C4-2B (cell line): ENCODE measurements at regions not wholly inside any gene's neighbourhood (a gene's known extent, or its start where the extent isn't known, plus 50 kb on each side); places are given as distances from the start of the nearest gene placed in this dataset.

Source experiments
- H3K27ac ChIP-seq: fragments of 450-650 bp; 2 replicates; pipeline ENCODE4 v1.5.1; 2017
- ZFX ChIP-seq: fragments of 450-650 bp; IDR thresholded peaks from 2 replicates; pipeline ENCODE4 v1.6.1; 2017
- TF ChIP-seq, protein P1 (sequence below): fragments of 450-650 bp; conservative IDR thresholded peaks from 2 replicates; pipeline ENCODE4 v1.5.1; 2017; ENCODE audit warnings: mild to moderate bottlenecking

DNA sequence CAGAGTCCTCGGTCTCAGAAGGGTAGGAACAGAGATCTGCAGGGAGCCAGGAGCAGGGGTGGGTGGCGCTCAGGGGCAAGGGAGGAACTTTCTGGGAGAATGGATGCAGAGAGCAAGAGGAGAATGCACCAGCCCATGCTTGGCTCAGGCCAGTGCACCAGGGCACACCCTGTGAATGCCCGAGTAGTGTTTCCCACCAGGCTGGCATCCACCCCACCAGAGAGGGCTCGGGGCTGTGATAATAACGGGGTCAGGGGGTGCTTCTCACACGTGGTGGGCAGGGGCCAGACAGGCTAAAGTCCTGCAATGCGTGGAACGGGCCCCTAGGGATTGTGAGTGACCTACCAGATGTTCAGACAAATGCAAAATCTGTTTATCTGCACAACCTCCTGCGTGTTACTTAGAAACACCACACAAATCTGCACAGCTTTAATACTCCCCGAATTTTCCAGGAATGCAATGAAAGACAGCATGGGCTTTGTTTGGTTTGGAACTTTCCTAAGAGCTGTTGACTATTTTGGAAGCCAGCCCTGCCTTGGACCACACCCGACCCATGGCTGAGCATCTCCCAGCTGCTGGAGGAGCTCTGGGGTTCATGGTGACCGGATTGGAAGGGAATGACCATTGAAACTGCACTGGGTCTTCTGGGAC is 368.3 kb downstream of the SHANK2 start:
- no peak for TF ChIP-seq ZFX
- TF ChIP-seq, protein P1, sequence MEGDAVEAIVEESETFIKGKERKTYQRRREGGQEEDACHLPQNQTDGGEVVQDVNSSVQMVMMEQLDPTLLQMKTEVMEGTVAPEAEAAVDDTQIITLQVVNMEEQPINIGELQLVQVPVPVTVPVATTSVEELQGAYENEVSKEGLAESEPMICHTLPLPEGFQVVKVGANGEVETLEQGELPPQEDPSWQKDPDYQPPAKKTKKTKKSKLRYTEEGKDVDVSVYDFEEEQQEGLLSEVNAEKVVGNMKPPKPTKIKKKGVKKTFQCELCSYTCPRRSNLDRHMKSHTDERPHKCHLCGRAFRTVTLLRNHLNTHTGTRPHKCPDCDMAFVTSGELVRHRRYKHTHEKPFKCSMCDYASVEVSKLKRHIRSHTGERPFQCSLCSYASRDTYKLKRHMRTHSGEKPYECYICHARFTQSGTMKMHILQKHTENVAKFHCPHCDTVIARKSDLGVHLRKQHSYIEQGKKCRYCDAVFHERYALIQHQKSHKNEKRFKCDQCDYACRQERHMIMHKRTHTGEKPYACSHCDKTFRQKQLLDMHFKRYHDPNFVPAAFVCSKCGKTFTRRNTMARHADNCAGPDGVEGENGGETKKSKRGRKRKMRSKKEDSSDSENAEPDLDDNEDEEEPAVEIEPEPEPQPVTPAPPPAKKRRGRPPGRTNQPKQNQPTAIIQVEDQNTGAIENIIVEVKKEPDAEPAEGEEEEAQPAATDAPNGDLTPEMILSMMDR = no peak

DNA sequence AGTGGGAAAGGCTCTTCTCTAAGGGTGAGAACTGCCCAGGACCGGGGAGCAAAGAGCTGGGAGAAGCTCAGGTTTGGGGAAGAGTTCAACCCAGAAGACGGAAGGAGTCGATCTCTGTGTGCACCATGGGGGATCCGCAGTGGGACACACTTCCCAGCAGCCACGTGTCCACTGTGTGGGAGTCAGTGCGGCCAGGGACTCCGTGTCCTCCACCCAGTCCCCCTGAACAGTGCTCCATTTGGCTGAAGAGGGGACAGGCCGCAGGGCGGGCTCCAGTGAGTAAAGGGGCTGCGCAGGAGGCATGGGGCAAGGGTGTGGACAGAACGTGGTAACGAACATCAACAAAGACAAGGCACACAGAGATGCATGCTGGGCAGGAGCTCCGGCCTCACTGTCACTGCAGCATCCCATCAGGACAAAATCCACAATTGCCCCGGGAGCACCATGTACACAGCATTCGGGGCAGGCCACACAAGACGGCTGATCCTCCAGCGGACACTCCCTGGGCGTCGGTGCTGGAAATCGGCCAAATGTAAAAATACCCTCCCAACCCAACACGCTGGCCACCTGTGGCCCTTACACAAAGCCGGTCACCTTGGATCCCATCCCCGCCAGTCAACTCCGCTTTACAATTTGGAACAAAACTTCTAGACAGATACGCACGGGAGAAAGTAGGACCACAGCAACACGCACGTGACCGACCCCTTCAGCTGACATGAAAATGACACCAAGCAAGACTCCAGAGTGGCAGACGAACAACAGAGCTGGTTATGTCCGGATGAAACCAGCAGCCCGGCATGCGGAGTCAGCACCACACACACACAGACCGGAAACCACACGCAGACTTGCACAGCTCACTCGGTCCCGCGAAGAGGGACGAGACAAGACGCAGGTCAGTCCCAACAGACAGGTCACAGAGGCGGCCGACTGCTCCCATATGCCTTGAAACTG is 366.8 kb downstream of the SHANK2 start:
- H3K27ac ChIP-seq = no peak overlapping the region
- TF ChIP-seq, protein P1 = no peak
- no peak for TF ChIP-seq ZFX

More for the DNA sequence above, 368.3 kb downstream of the SHANK2 start:
- no peak overlapping the region for H3K27ac ChIP-seq

DNA sequence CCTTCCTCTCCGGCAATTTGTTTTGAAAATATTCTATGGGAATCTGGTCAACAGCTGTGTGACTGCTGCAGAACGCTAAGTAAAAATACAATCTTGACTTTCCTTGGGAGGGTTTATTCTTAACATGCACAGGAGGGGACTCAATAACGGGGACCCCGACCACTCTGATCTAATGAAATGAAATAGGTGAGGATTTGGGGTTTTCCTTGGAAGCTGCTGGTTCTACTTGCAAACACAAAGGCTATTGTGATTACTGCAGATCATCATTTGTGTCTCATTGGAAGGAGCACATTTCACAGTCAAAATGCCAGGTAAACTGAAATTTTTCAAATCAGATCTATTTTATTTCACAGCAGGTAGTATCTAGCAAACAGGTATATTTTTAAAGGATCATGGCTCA is 366.1 kb downstream of the SHANK2 start:
- H3K27ac ChIP-seq = no peak overlapping the region
- TF ChIP-seq, protein P1 = no peak
- TF ChIP-seq ZFX = no peak

DNA sequence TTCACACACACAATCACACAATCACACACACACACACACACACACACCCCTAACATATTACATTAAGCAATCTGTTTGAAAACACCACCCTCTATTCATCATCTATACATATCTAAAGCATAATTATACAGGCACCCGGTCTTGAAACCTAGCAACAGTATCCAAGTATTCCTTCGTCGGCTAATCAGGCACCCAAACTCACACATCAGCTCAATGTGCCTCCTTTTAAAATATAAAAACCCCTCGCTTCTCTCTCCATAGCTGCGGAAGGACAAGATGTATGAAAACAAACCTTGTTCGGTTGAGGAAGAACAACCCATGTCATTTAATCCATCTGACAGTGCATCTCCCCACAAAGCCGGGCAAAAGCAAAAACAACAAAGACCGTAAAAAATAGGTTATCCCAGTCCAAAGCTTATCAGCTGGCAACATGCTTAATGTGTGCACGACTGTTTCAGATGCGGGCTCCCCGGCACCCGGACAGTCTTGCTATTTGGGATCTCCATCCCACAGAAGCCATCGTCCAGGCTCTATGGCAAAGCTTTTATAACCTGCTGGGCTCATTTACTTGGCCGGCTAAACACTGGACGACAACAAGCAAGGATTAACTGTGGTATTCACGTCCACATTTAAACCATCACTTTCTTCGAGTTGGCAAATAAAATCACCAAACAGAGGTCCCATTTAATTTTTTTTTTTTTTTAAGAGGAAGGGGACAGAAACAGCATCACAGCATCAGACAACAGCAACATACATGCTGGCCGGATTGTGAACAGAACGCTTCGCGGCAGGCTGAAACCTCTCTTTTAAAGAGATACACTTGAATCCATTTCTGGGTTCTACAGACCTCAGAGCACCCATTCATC is 365.5 kb downstream of the SHANK2 start:
- no peak overlapping the region for H3K27ac ChIP-seq

DNA sequence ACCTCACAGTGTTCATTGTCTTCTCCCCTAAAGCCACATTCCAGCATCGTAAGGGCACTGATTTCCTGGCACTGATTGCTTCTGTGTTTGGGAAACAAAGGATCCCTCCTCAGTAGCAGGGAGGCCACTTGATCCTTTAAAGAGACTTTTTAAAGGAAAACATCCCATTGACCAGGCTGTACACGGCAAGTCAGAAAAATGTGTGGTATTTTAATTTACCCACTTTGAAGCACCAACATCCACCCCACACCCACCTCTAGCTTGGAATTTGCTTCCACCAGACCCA is 364.9 kb downstream of the SHANK2 start:
- H3K27ac ChIP-seq = no peak overlapping the region
- TF ChIP-seq, protein P1 = no peak
- TF ChIP-seq ZFX = no peak

More for the DNA sequence above, 365.5 kb downstream of the SHANK2 start:
- TF ChIP-seq, protein P1 = no peak

DNA sequence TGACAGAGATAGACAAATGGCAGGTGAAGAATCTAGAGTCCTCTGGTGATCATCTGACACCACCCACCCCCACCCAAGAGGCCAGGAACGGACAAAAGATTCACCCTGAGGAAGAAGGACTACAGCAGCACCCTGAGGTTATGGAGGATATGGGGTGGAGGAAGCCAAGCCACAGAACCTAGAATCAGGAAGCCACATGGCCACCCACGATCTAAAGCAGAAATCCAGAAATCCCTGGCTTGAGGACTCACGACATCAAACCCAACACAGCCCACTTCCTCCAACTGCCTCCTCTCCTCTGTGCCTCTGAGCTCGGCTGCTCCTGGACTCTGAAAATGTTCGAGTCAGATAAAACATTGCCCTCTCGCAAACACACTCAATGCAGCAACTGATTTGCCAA is 364.3 kb downstream of the SHANK2 start:
- no peak for TF ChIP-seq ZFX
- TF ChIP-seq, protein P1 = no peak
- no peak overlapping the region for H3K27ac ChIP-seq
